Mesenchymal stem cell (in vitro differentiated cells and primary cell): ENCODE measurements at regions not wholly inside any gene's neighbourhood (a gene's known extent, or its start where the extent isn't known, plus 50 kb on each side); places are given as distances from the start of the nearest gene placed in this dataset.
"Not testable (repeated sequence)": the region's sequence is repeated elsewhere in the genome, so short reads cannot be mapped to it uniquely, and the experiment has no call there.

Experiments
- DNase-seq: peaks from one replicate; pipeline ENCODE4 v3.0.0-alpha.2; 2013
- H2AFZ ChIP-seq: one replicate; pipeline ENCODE4 v1.6.1; 2013; ENCODE audit warnings: low read depth, mild to moderate bottlenecking, control low read depth, inconsistent platforms, low read length, moderate library complexity
- H2AK5ac ChIP-seq: 2 replicates; pipeline ENCODE4 v1.6.1; 2013; ENCODE audit warnings: low read length, moderate library complexity, mild to moderate bottlenecking, inconsistent platforms; ENCODE audit not compliant: severe bottlenecking
- H2BK120ac ChIP-seq: one replicate; pipeline ENCODE4 v1.6.1; 2013; ENCODE audit warnings: low read depth, mild to moderate bottlenecking, inconsistent platforms, low read length, moderate library complexity
- H2BK12ac ChIP-seq, 2 experiments: one replicate each; pipeline ENCODE4 v1.6.1; 2013; ENCODE audit warnings: inconsistent platforms in 2 of 2, low read length in 2 of 2, mild to moderate bottlenecking in 2 of 2, moderate library complexity in 2 of 2, control low read depth in 1 of 2
- H2BK15ac ChIP-seq: one replicate; pipeline ENCODE4 v1.6.1; 2013; ENCODE audit warnings: mild to moderate bottlenecking, low read depth, inconsistent platforms; ENCODE audit not compliant: poor library complexity, severe bottlenecking
- H2BK5ac ChIP-seq: 2 replicates; pipeline ENCODE4 v1.6.1; 2013; ENCODE audit warnings: low read depth, mild to moderate bottlenecking, low read length, control low read depth, inconsistent platforms; ENCODE audit not compliant: poor library complexity, severe bottlenecking
- H3K14ac ChIP-seq, 2 experiments: one replicate each; pipeline ENCODE4 v1.6.1; 2013; ENCODE audit warnings: inconsistent platforms in 2 of 2, low read length in 2 of 2, control low read depth in 1 of 2, mild to moderate bottlenecking in 1 of 2, moderate library complexity in 1 of 2
- H3K18ac ChIP-seq, 2 experiments: one replicate each; pipeline ENCODE4 v1.6.1; 2013; ENCODE audit warnings: inconsistent platforms in 2 of 2, low read length in 2 of 2, control low read depth in 1 of 2, low read depth in 1 of 2, mild to moderate bottlenecking in 1 of 2
- H3K23ac ChIP-seq, 2 experiments: one replicate each; pipeline ENCODE4 v1.6.1; 2013; ENCODE audit warnings: inconsistent platforms in 2 of 2, low read length in 2 of 2, mild to moderate bottlenecking in 2 of 2, moderate library complexity in 2 of 2, control low read depth in 1 of 2
- H3K27ac ChIP-seq: 2 replicates; pipeline ENCODE4 v1.5.1; 2013; ENCODE audit warnings: mild to moderate bottlenecking, moderate library complexity, low read length, control low read depth, inconsistent platforms; ENCODE audit not compliant: poor library complexity, severe bottlenecking
- H3K27me3 ChIP-seq, 2 experiments: 2 replicates each; pipeline versions ENCODE4 v1.6.1 to v1.7.0; 2013; ENCODE audit warnings: low read length in 2 of 2, mild to moderate bottlenecking in 2 of 2, moderate library complexity in 2 of 2, control low read depth in 1 of 2, inconsistent platforms in 1 of 2; ENCODE audit not compliant: control insufficient read depth in 1 of 2, insufficient read depth in 1 of 2
- H3K36me3 ChIP-seq, 2 experiments: 2 replicates each; pipeline versions ENCODE4 v1.6.1 to v1.7.0; 2013; ENCODE audit warnings: low read length in 2 of 2, control low read depth in 1 of 2, inconsistent platforms in 1 of 2, low read depth in 1 of 2, mild to moderate bottlenecking in 1 of 2; ENCODE audit not compliant: insufficient read depth in 2 of 2, control insufficient read depth in 1 of 2
- H3K4ac ChIP-seq, 2 experiments: one replicate each; pipeline ENCODE4 v1.6.1; 2013; ENCODE audit warnings: inconsistent platforms in 2 of 2, low read length in 2 of 2, mild to moderate bottlenecking in 2 of 2, moderate library complexity in 2 of 2, control low read depth in 1 of 2, low read depth in 1 of 2
- H3K4me1 ChIP-seq: 2 replicates; pipeline ENCODE4 v1.6.1; 2013; ENCODE audit warnings: low read depth, low read length, control low read depth; ENCODE audit not compliant: control insufficient read depth, insufficient read depth
- H3K4me2 ChIP-seq: 2 replicates; pipeline ENCODE4 v1.6.1; 2013; ENCODE audit warnings: low read length, mild to moderate bottlenecking, inconsistent platforms; ENCODE audit not compliant: poor library complexity, severe bottlenecking
- H3K4me3 ChIP-seq, 2 experiments: 2 replicates each; pipeline versions ENCODE4 v1.5.1 to v1.7.0; 2013; ENCODE audit warnings: low read length in 2 of 2, mild to moderate bottlenecking in 2 of 2, control low read depth in 1 of 2, low read depth in 1 of 2; ENCODE audit not compliant: insufficient read depth in 1 of 2
- H3K79me1 ChIP-seq: replicated peaks from 2 replicates; pipeline ENCODE4 v1.6.1; 2013; ENCODE audit warnings: mild to moderate bottlenecking, control low read depth, low read length, inconsistent platforms; ENCODE audit not compliant: poor library complexity, severe bottlenecking
- H3K9ac ChIP-seq: 2 replicates; pipeline ENCODE4 v1.7.0; 2013; ENCODE audit warnings: mild to moderate bottlenecking, low read length, moderate library complexity
- H3K9me3 ChIP-seq: 2 replicates; pipeline ENCODE4 v1.7.0; 2013; ENCODE audit warnings: mild to moderate bottlenecking, low read length; ENCODE audit not compliant: control insufficient read depth
- H4K8ac ChIP-seq: one replicate; pipeline ENCODE4 v1.6.1; 2013; ENCODE audit warnings: inconsistent platforms, mild to moderate bottlenecking, low read length, moderate library complexity
- H4K91ac ChIP-seq: one replicate; pipeline ENCODE4 v1.6.1; 2013; ENCODE audit warnings: mild to moderate bottlenecking, low read length, inconsistent platforms
- WGBS: methylation state at CpG from one replicate; pipeline ENCODE4 v1.1.7; 2013; ENCODE audit warnings: mixed read lengths; 5-methylcytosine and 5-hydroxymethylcytosine counted together

GRCh38 chr17:21476867-21477266 is 100.7 kb downstream of the KCNJ12 start:
- H3K27ac ChIP-seq = no peak overlapping the region
- H2BK120ac ChIP-seq = no peak overlapping the region
- DNase-seq = no peak
- no peak overlapping the region for H3K14ac ChIP-seq
- H3K27me3 ChIP-seq = peaks cover 48 to 68% of the 10 kb centered on the region in 2 experiments
- no peak overlapping the region for H4K8ac ChIP-seq
- H3K9ac ChIP-seq = no peak overlapping the region
- no peak overlapping the region for H3K4me2 ChIP-seq
- H2AK5ac ChIP-seq = no peak overlapping the region
- H3K4me1 ChIP-seq = no peaks in the 10 kb centered on the region
- no peak overlapping the region for H3K4ac ChIP-seq
- no peaks in the 10 kb centered on the region for H3K36me3 ChIP-seq
- no peak overlapping the region for H3K18ac ChIP-seq
- WGBS = 81% methylated on average over 10 of the region's 11 CpGs
- no peak overlapping the region for H3K23ac ChIP-seq
- H2BK15ac ChIP-seq = no peak overlapping the region
- no peak overlapping the region for H2AFZ ChIP-seq
- no peak overlapping the region for H2BK5ac ChIP-seq
- no peak overlapping the region for H4K91ac ChIP-seq
- H2BK12ac ChIP-seq = no peak overlapping the region
- H3K79me1 ChIP-seq = no peaks in the 10 kb centered on the region
- no peaks in the 10 kb centered on the region for H3K9me3 ChIP-seq
- no peak overlapping the region for H3K4me3 ChIP-seq

GRCh38 chr17:21482189-21482865 is 106.2 kb downstream of the KCNJ12 start:
- Histone ChIP-seq H3K23ac (no peak overlapping the region), H3K4ac (no peak overlapping the region), H2BK15ac (no peak overlapping the region), H3K36me3 (no peaks in the 10 kb centered on the region), H3K4me3 (no peak overlapping the region), H4K8ac (no peak overlapping the region), H2AFZ (no peak overlapping the region), H3K9me3 (no peaks in the 10 kb centered on the region), H3K4me2 (no peak overlapping the region), H3K27me3 (peaks cover 26 to 56% of the 10 kb centered on the region in 2 experiments), H3K27ac (no peak overlapping the region), H4K91ac (no peak overlapping the region), H3K18ac (no peak overlapping the region), H3K14ac (no peak overlapping the region), H2BK12ac (no peak overlapping the region), H3K4me1 (no peaks in the 10 kb centered on the region), H3K79me1 (no peaks in the 10 kb centered on the region), H2AK5ac (no peak overlapping the region), H3K9ac (no peak overlapping the region), H2BK5ac (no peak overlapping the region), H2BK120ac (no peak overlapping the region)
- 60% methylated on average over 8 of the region's 9 CpGs for WGBS
- DNase-seq = no peak

GRCh38 chr17:21488043-21488442 is 111.9 kb downstream of the KCNJ12 start:
- not testable (repeated sequence) for H2AFZ ChIP-seq, H3K4ac ChIP-seq, H3K36me3 ChIP-seq, H3K14ac ChIP-seq, H3K4me1 ChIP-seq, H2BK120ac ChIP-seq, H2BK15ac ChIP-seq, H3K4me2 ChIP-seq, H3K79me1 ChIP-seq, H4K91ac ChIP-seq, H3K23ac ChIP-seq, H2BK5ac ChIP-seq, H3K9me3 ChIP-seq, H3K18ac ChIP-seq, H2BK12ac ChIP-seq, DNase-seq, H3K9ac ChIP-seq, H2AK5ac ChIP-seq, H4K8ac ChIP-seq, H3K4me3 ChIP-seq, H3K27ac ChIP-seq
- peaks cover 10 to 32% of the 10 kb centered on the region in 2 experiments for H3K27me3 ChIP-seq
- WGBS = 89% methylated on average over 1 of the region's 2 CpGs

- Histone ChIP-seq H3K79me1 (no peaks in the 10 kb centered on the region), H4K8ac (no peak overlapping the region), H3K9ac (no peak overlapping the region), H2BK120ac (no peak overlapping the region), H3K4ac (no peak overlapping the region), H3K18ac (no peak overlapping the region), H3K4me1 (no peaks in the 10 kb centered on the region), H2AK5ac (no peak overlapping the region), H2BK15ac (no peak overlapping the region), H3K4me3 (no peak overlapping the region), H3K9me3 (no peaks in the 10 kb centered on the region), H2BK12ac (no peak overlapping the region), H3K23ac (no peak overlapping the region), H3K27ac (no peak overlapping the region), H2BK5ac (no peak overlapping the region), H4K91ac (no peak overlapping the region), H3K14ac (no peak overlapping the region), H2AFZ (no peak overlapping the region), H3K36me3 (no peaks in the 10 kb centered on the region), H3K27me3 (peaks cover 18 to 47% of the 10 kb centered on the region in 2 experiments), H3K4me2 (no peak overlapping the region)
- 78% methylated on average over 7 of the region's 10 CpGs for WGBS
- DNase-seq = no peak
These were observed 117.8 kb downstream of the KCNJ12 start for GRCh38 chr17:21493993-21494392.
